ENCODE measurements at regions not wholly inside any gene's neighbourhood (a gene's known extent, or its start where the extent isn't known, plus 50 kb on each side); places are given as distances from the start of the nearest gene placed in this dataset.

DNA sequence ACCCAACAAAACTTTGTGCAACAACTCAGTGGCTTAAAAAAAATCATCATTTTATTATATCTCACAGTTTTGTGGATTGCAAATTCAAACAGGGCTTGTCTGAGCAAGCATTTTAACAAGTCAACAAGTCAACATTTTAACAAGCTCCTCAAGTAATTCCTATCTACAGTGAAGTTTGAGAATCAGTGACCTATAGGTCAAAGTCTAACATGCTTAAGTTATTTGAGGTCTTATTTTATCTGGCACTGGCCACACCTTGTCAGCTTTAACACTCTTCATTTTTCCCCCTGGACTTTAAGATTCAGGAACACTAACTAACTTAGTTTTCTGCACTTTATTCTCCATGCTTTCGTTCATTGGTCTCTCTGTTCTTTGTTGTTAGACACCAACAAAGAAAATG is 71.2 kb upstream of the PELI2 start:
- TF ChIP-seq, protein P1, sequence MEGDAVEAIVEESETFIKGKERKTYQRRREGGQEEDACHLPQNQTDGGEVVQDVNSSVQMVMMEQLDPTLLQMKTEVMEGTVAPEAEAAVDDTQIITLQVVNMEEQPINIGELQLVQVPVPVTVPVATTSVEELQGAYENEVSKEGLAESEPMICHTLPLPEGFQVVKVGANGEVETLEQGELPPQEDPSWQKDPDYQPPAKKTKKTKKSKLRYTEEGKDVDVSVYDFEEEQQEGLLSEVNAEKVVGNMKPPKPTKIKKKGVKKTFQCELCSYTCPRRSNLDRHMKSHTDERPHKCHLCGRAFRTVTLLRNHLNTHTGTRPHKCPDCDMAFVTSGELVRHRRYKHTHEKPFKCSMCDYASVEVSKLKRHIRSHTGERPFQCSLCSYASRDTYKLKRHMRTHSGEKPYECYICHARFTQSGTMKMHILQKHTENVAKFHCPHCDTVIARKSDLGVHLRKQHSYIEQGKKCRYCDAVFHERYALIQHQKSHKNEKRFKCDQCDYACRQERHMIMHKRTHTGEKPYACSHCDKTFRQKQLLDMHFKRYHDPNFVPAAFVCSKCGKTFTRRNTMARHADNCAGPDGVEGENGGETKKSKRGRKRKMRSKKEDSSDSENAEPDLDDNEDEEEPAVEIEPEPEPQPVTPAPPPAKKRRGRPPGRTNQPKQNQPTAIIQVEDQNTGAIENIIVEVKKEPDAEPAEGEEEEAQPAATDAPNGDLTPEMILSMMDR (IDR thresholded peaks at IDR 0.05; ENCODE audit: control insufficient read depth, insufficient read depth, low read depth, low read length, missing control alignments): no peak
- no peak for DNase-seq (ENCODE audit: low read depth)
- H3K4me3 ChIP-seq (ENCODE audit: control insufficient read depth, low read depth, low read length): no peak overlapping the region

DNA sequence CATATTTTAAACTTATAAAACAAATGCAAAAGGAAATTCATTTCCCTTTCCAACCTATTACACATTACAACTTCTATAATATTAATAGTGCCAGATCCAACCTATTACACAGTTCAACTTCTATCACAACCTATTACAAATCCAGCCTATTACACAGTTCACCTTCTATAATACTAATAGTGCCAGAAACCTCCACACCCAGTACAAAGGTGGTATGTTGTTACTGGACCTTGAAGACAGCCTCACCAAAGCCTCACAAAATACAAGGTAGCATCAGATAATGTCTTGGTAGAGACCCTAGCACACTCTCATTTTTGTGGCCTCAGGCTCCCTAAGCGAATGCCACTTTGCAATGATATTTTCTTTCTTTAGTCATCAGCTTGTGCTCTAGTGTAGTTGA is 68.7 kb upstream of the PELI2 start:
- TF ChIP-seq, protein P1 (IDR thresholded peaks at IDR 0.05; ENCODE audit: control insufficient read depth, insufficient read depth, low read depth, low read length, missing control alignments): no peak
- no peak overlapping the region for H3K4me3 ChIP-seq (ENCODE audit: control insufficient read depth, low read depth, low read length)
- no peak for DNase-seq (ENCODE audit: low read depth)

DNA sequence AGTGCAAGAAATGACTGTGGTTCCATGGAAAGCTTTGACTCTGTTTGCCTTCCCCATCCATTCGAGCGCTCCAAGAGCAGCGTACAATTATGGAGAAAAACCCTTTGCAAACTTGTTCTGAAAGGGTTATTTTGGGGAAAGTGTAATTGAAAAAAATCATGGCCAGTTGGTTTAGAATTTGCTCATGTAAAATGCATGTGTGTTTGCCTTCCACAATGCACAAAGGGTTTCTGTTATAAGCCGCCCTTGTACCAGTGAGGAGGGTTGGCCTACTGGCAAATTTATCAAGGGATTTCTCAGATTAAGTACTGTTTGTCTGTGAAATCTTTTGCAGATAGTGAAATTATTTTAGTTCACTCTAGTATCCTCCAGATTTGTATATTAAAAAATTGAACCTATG is 62.7 kb upstream of the PELI2 start:
- TF ChIP-seq, protein P1 (IDR thresholded peaks at IDR 0.05; ENCODE audit: control insufficient read depth, insufficient read depth, low read depth, low read length, missing control alignments): no peak
- H3K4me3 ChIP-seq (ENCODE audit: control insufficient read depth, low read depth, low read length): no peak overlapping the region
- no peak for DNase-seq (ENCODE audit: low read depth)

DNA sequence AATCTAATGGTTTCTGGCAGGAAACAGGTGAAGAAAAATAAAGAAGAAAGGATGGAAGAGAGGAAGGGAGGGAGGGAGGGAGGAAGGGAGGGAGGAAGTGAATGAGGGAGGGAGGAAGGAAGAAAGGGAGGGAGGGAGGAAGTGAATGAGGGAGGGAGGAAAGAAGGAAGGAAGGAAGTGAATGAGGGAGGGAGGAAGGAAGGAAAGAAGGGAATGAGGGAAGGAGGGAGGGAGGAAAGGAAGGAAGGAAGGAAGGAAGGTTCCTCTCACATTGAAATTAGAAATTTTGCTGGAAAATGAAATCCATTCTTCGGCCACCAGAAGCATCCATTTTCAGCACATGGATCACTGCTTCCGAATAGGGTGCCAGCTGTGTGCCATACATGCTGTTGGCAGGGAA is 62.2 kb upstream of the PELI2 start:
- no peak for DNase-seq (ENCODE audit: low read depth)
- TF ChIP-seq, protein P1 (IDR thresholded peaks at IDR 0.05; ENCODE audit: control insufficient read depth, insufficient read depth, low read depth, low read length, missing control alignments): no peak
- no peak overlapping the region for H3K4me3 ChIP-seq (ENCODE audit: control insufficient read depth, low read depth, low read length)

DNA sequence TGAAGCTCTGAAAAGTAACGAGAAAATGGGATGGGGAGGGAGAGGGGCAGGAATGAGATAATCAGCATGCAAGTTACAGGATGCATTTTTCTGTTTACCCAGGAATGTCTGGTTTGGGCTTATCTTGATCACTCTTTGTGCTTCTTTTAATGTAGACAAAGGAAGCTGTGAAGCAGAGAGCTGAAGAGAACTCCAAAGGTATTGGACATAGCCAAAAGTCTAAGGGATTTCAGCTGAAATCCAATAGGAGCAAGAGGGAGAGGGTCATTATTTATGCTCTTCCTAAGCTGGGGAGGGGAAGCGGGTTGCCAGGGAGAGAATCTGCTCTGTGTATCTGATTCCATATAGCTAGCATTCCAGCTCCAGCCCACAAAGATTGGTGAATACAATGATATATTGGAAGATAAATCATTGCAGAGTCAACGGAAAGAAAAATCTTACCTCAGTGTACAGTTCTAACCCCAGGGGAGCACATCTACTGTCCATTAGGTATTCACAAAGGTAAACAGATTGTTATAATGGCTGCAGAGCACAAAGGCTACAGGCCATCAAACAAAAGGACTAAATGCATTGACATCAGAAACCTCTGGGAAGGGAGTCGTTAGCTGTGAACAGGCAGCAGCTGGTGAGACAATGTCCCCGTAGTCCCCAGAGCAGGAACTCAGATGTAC is 61.0 kb upstream of the PELI2 start:
- DNase-seq (ENCODE audit: low read depth): no peak
- no peak overlapping the region for H3K4me3 ChIP-seq (ENCODE audit: control insufficient read depth, low read depth, low read length)
- TF ChIP-seq, protein P1 (IDR thresholded peaks at IDR 0.05; ENCODE audit: control insufficient read depth, insufficient read depth, low read depth, low read length, missing control alignments): no peak

DNA sequence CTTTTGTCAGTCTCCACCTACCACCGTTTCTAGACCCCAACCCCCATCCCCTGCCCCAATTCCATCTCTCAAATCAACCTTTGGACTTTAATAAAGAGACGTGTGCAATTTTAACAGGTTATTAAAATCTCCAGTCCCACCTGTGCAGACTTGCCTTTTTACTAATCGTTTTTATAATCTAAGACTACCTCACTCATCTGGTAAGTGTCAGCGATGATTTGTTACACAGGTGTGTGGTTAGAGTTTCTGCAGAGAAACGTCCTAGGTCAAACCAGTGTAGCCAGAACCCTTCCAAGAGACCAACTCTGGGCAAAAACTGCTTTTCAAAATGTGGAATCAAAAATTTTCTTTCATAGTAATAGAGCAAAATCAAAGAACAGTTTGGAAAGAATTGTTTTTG is 60.4 kb upstream of the PELI2 start:
- DNase-seq (ENCODE audit: low read depth): no peak
- no peak overlapping the region for H3K4me3 ChIP-seq (ENCODE audit: control insufficient read depth, low read depth, low read length)
- TF ChIP-seq, protein P1 (IDR thresholded peaks at IDR 0.05; ENCODE audit: control insufficient read depth, insufficient read depth, low read depth, low read length, missing control alignments): no peak

Data from AG09309 (cell line).